PC-3 (cell line): ENCODE measurements at regions not wholly inside any gene's neighbourhood (a gene's known extent, or its start where the extent isn't known, plus 50 kb on each side); places are given as distances from the start of the nearest gene placed in this dataset.

ENCODE experiments used
- CTCF ChIP-seq: fragments of 300-600 bp; sonication (generic); conservative IDR thresholded peaks from 2 replicates; pipeline ENCODE4 v1.5.1; 2017; ENCODE audit warnings: antibody characterized with exemption, low read depth, mild to moderate bottlenecking, low read length
- EZH2 ChIP-seq: fragments of 300-600 bp; sonication (generic); IDR thresholded peaks from one replicate; pipeline ENCODE4 v1.6.1; 2017; ENCODE audit warnings: antibody characterized with exemption, mild to moderate bottlenecking, low read length; ENCODE audit not compliant: unreplicated experiment
- EZH2phosphoT487 ChIP-seq: fragments of 300-600 bp; sonication (generic); IDR thresholded peaks from 2 replicates; pipeline ENCODE4 v1.6.1; 2018; ENCODE audit warnings: mild to moderate bottlenecking, antibody characterized with exemption, low read length, borderline replicate concordance

- TF ChIP-seq EZH2 (no peak), CTCF (no peak), EZH2phosphoT487 (no peak)
Measured at GRCh38 chr2:196268025-196268424, 96.6 kb upstream of the STK17B start.
